B cell (primary cell): ENCODE measurements at regions not wholly inside any gene's neighbourhood (a gene's known extent, or its start where the extent isn't known, plus 50 kb on each side); places are given as distances from the start of the nearest gene placed in this dataset.

Source experiments
- CTCF ChIP-seq: fragments of 200-600 bp; IDR thresholded peaks from one replicate; pipeline ENCODE4 v1.8.0; 2022; ENCODE audit warnings: antibody characterized with exemption, mild to moderate bottlenecking
- EZH2 ChIP-seq: IDR thresholded peaks from 2 replicates; pipeline ENCODE4 v1.6.1; 2012; ENCODE audit warnings: borderline replicate concordance, low read depth, mild to moderate bottlenecking, moderate library complexity, low read length; ENCODE audit not compliant: insufficient read depth, poor library complexity, severe bottlenecking

GRCh38 chr4:69376450-69376849, 96.2 kb downstream of the UGT2B28 start:
- TF ChIP-seq CTCF = no peak
- TF ChIP-seq EZH2 = no peak
